Epidermal melanocyte (primary cell): ENCODE measurements at regions not wholly inside any gene's neighbourhood (a gene's known extent, or its start where the extent isn't known, plus 50 kb on each side); places are given as distances from the start of the nearest gene placed in this dataset.

ENCODE experiments used
- DNase-seq: peaks from one replicate; pipeline ENCODE4 v3.0.0; 2011; ENCODE audit warnings: low spot score; ENCODE audit not compliant: insufficient read length

- no peak for DNase-seq
Observed at GRCh38 chr13:26456650-26457049, 100.8 kb upstream of the WASF3 start.

- no peak for DNase-seq
Observed at GRCh38 chr13:26457212-26457611, 100.3 kb upstream of the WASF3 start.

GRCh38 chr13:26458196-26458749 lies 99.2 kb upstream of the WASF3 start:
- DNase-seq, result no peak

- DNase-seq, result no peak
Observed at GRCh38 chr13:26459276-26460131, 98.0 kb upstream of the WASF3 start.

GRCh38 chr13:26460648-26461047 lies 96.8 kb upstream of the WASF3 start:
- no peak for DNase-seq

- no peak for DNase-seq
Observed at GRCh38 chr13:26463296-26463695, 94.2 kb upstream of the WASF3 start.

GRCh38 chr13:26463848-26464247 lies 93.6 kb upstream of the WASF3 start:
- no peak for DNase-seq

- DNase-seq, result no peak
Observed at GRCh38 chr13:26465514-26465913, 92.0 kb upstream of the WASF3 start.

- DNase-seq, result no peak
Observed at GRCh38 chr13:26465954-26466353, 91.5 kb upstream of the WASF3 start.

- DNase-seq, result no peak
Observed at GRCh38 chr13:26468265-26468801, 89.2 kb upstream of the WASF3 start.

- DNase-seq, result no peak
Observed at GRCh38 chr13:26469602-26470001, 87.9 kb upstream of the WASF3 start.

GRCh38 chr13:26471807-26472206 lies 85.7 kb upstream of the WASF3 start:
- DNase-seq, result no peak

GRCh38 chr13:26473571-26474230 lies 83.8 kb upstream of the WASF3 start:
- no peak for DNase-seq

GRCh38 chr13:26474286-26474685 lies 83.2 kb upstream of the WASF3 start:
- no peak for DNase-seq

- DNase-seq, result no peak
Observed at GRCh38 chr13:26475176-26476110, 82.0 kb upstream of the WASF3 start.

- DNase-seq, result no peak
Observed at GRCh38 chr13:26476111-26476781, 81.2 kb upstream of the WASF3 start.

- no peak for DNase-seq
Observed at GRCh38 chr13:26476782-26477142, 80.7 kb upstream of the WASF3 start.

GRCh38 chr13:26477681-26478080 lies 79.8 kb upstream of the WASF3 start:
- DNase-seq, result no peak

- DNase-seq, result no peak
Observed at GRCh38 chr13:26480246-26480855, 77.1 kb upstream of the WASF3 start.
